Liver (tissue), 8 donors: ENCODE measurements at regions not wholly inside any gene's neighbourhood (a gene's known extent, or its start where the extent isn't known, plus 50 kb on each side); places are given as distances from the start of the nearest gene placed in this dataset.

Experiments used
- DNase-seq: peaks from one replicate; pipeline ENCODE4 v3.0.0-alpha.2; 2017; ENCODE audit warnings: low spot score
- H3K27ac ChIP-seq, 2 donors: one replicate each; pipeline ENCODE4 v1.7.0; 2013; ENCODE audit warnings: inconsistent platforms in 2 of 2, low read length in 2 of 2, control low read depth in 1 of 2, low read depth in 1 of 2, mild to moderate bottlenecking in 1 of 2
- H3K27me3 ChIP-seq, 4 donors: one replicate each; pipeline versions ENCODE4 v1.6.1 to v1.7.0; 2013; ENCODE audit warnings: low read length in 3 of 4, inconsistent platforms in 1 of 4, mild to moderate bottlenecking in 1 of 4, moderate library complexity in 1 of 4; ENCODE audit not compliant: control insufficient read depth in 4 of 4, insufficient read depth in 4 of 4
- H3K36me3 ChIP-seq, 4 donors: one replicate each; pipeline versions ENCODE4 v1.6.1 to v1.7.0; 2013; ENCODE audit warnings: low read length in 3 of 4, mild to moderate bottlenecking in 3 of 4, low read depth in 1 of 4, moderate library complexity in 1 of 4; ENCODE audit not compliant: control insufficient read depth in 4 of 4, insufficient read depth in 3 of 4
- H3K4me1 ChIP-seq, 4 donors: one replicate each; pipeline versions ENCODE4 v1.6.1 to v1.7.0; 2013; ENCODE audit warnings: low read length in 3 of 4, mild to moderate bottlenecking in 3 of 4, moderate library complexity in 1 of 4; ENCODE audit not compliant: control insufficient read depth in 4 of 4, insufficient read depth in 4 of 4
- H3K4me3 ChIP-seq, 3 donors: one replicate each; pipeline versions ENCODE4 v1.6.1 to v1.7.0; 2013; ENCODE audit warnings: low read length in 3 of 3, control low read depth in 1 of 3, low read depth in 1 of 3, mild to moderate bottlenecking in 1 of 3
- H3K9ac ChIP-seq, 2 donors: one replicate each; pipeline ENCODE4 v1.7.0; 2013; ENCODE audit warnings: low read length in 2 of 2, mild to moderate bottlenecking in 2 of 2, moderate library complexity in 2 of 2, control low read depth in 1 of 2, low read depth in 1 of 2
- H3K9me3 ChIP-seq, 4 donors: one replicate each; pipeline versions ENCODE4 v1.6.1 to v1.7.0; 2013; ENCODE audit warnings: low read length in 3 of 4; ENCODE audit not compliant: control insufficient read depth in 4 of 4
- FOXA2 ChIP-seq: IDR thresholded peaks from 2 replicates; pipeline ENCODE4 v1.6.1; 2016; ENCODE audit warnings: antibody characterized with exemption
- HNF4A ChIP-seq, 2 donors: conservative IDR thresholded peaks; 2 replicates each; pipeline ENCODE4 v1.6.1; 2016; ENCODE audit warnings: antibody characterized with exemption in 2 of 2, mild to moderate bottlenecking in 2 of 2
- JUND ChIP-seq, 2 donors: IDR thresholded peaks; 2 replicates each; pipeline ENCODE4 v1.6.1; 2016; ENCODE audit warnings: antibody characterized with exemption in 2 of 2
- RAD21 ChIP-seq, 2 donors: IDR thresholded peaks; 2 replicates each; pipeline ENCODE4 v1.6.1; 2016; ENCODE audit warnings: antibody characterized with exemption in 2 of 2, mild to moderate bottlenecking in 2 of 2
- RXRA ChIP-seq, 2 donors: IDR thresholded peaks; 2 replicates each; pipeline ENCODE4 v1.6.1; 2017 to 2018; ENCODE audit warnings: antibody characterized with exemption in 2 of 2, mild to moderate bottlenecking in 1 of 2
- SP1 ChIP-seq: IDR thresholded peaks from 2 replicates; pipeline ENCODE4 v1.6.1; 2018; ENCODE audit warnings: antibody characterized with exemption, mild to moderate bottlenecking
- WGBS: extraction: QIAGEN DNeasy Blood & Tissue Kit; methylation state at CpG from one replicate; pipeline ENCODE4 v1.1.7; 2013; 5-methylcytosine and 5-hydroxymethylcytosine counted together
- TF ChIP-seq, protein P1 (sequence below): IDR thresholded peaks from 2 replicates; pipeline ENCODE4 v1.6.1; 2016; ENCODE audit warnings: antibody characterized with exemption
- TF ChIP-seq, protein P2 (sequence below): IDR thresholded peaks from 2 replicates; pipeline ENCODE4 v1.6.1; 2016; ENCODE audit warnings: antibody characterized with exemption, mild to moderate bottlenecking
- TF ChIP-seq, protein P3 (sequence below): fragments of 150-350 bp; IDR thresholded peaks from 2 replicates; pipeline ENCODE4 v1.5.1; 2017; ENCODE audit warnings: improper control_type of control experiment, low read depth, low read length; ENCODE audit not compliant: missing input control
- donor health status: healthy.
- donor health status: healthy.
- donor health status: healthy.
- donor health status: healthy.
- donor health status: healthy.

DNA sequence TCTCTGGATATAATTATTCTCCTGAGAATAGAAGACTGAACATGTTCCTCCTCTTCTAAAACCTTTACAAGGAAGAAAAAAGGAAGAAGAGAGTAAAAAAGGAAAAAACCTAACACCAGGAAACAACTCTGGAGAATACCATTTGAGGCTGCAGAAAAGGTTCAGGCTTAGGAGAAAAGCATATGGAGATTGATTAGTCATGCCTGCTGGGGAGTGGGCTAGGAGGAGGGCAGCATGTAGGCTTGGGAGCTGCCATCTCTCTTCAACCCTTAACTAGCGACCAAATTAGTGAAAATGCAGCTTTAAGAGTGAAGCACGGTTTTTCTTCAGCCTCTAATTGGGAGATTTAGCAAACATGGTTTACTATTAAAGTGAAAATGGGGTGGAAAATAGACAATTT lies 273.0 kb upstream of the CRY1 start:
- H3K9ac ChIP-seq: no peak overlapping the region
- H3K4me3 ChIP-seq: no peak overlapping the region
- no peaks in the 10 kb centered on the region for H3K36me3 ChIP-seq
- peaks cover 0 to 3% (median 0%) of the 10 kb centered on the region in 4 donors for H3K27me3 ChIP-seq
- no peak for DNase-seq
- WGBS: 82% methylated on average over 2 of the region's 2 CpGs
- H3K9me3 ChIP-seq: peaks cover 0 to 3% (median 0%) of the 10 kb centered on the region in 4 donors
- H3K4me1 ChIP-seq: no peaks in the 10 kb centered on the region
- TF ChIP-seq SP1: no peak
- TF ChIP-seq, protein P1, sequence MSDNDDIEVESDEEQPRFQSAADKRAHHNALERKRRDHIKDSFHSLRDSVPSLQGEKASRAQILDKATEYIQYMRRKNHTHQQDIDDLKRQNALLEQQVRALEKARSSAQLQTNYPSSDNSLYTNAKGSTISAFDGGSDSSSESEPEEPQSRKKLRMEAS: no peak
- H3K27ac ChIP-seq: no peak overlapping the region

DNA sequence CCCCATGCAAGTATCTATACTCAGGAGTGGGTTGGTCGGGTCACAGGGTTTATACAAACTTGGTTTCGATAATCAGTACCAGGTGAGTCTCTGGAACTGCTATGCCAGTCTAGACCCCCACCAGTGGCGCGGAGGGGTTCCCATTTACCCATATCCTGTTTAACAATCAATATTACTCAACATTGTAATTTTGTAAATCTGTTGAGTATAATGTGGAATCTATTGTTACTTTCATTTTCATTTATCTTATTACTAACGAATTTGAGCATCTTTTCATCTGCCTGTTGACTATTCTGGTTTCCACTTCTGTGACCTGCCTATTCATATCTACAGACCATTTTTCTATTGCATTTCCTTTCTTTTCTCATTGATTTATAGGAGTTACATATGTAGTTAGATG lies 275.2 kb upstream of the CRY1 start:
- H3K27ac ChIP-seq: no peak overlapping the region
- 77% methylated on average over 5 of the region's 5 CpGs for WGBS
- TF ChIP-seq, protein P1: no peak
- H3K9me3 ChIP-seq: no peaks in the 10 kb centered on the region
- DNase-seq: no peak
- H3K9ac ChIP-seq: no peak overlapping the region
- H3K4me1 ChIP-seq: no peaks in the 10 kb centered on the region
- no peaks in the 10 kb centered on the region for H3K36me3 ChIP-seq
- H3K4me3 ChIP-seq: no peak overlapping the region
- peaks cover 0 to 3% (median 0%) of the 10 kb centered on the region in 4 donors for H3K27me3 ChIP-seq

DNA sequence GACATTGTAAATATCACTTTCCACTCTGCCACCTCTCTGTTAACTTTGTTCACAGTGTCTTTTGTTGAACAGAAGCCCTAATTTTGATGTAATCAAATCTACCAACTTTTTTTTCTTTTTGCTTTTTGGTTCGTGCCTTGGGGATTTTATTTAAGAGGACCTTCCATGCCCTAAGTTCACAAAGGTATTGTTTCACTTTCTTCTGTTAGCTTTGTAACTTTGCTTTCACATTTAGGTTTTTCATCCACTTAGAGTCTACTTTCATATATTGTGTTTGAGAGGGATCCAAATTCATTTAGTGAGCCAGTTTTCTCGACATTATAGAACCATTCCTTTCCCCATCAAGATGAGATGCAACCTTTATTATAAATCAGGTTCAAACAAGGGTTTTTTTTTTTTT lies 275.7 kb upstream of the CRY1 start:
- no peaks in the 10 kb centered on the region for H3K36me3 ChIP-seq
- no peak overlapping the region for H3K4me3 ChIP-seq
- peaks cover 0 to 3% (median 0%) of the 10 kb centered on the region in 4 donors for H3K27me3 ChIP-seq
- TF ChIP-seq, protein P2, sequence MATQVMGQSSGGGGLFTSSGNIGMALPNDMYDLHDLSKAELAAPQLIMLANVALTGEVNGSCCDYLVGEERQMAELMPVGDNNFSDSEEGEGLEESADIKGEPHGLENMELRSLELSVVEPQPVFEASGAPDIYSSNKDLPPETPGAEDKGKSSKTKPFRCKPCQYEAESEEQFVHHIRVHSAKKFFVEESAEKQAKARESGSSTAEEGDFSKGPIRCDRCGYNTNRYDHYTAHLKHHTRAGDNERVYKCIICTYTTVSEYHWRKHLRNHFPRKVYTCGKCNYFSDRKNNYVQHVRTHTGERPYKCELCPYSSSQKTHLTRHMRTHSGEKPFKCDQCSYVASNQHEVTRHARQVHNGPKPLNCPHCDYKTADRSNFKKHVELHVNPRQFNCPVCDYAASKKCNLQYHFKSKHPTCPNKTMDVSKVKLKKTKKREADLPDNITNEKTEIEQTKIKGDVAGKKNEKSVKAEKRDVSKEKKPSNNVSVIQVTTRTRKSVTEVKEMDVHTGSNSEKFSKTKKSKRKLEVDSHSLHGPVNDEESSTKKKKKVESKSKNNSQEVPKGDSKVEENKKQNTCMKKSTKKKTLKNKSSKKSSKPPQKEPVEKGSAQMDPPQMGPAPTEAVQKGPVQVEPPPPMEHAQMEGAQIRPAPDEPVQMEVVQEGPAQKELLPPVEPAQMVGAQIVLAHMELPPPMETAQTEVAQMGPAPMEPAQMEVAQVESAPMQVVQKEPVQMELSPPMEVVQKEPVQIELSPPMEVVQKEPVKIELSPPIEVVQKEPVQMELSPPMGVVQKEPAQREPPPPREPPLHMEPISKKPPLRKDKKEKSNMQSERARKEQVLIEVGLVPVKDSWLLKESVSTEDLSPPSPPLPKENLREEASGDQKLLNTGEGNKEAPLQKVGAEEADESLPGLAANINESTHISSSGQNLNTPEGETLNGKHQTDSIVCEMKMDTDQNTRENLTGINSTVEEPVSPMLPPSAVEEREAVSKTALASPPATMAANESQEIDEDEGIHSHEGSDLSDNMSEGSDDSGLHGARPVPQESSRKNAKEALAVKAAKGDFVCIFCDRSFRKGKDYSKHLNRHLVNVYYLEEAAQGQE: no peak
- TF ChIP-seq JUND (IDR thresholded peaks at IDR 0.05) (no peak), FOXA2 (no peak), RAD21 (IDR thresholded peaks at IDR 0.05) (no peak), RXRA (IDR thresholded peaks at IDR 0.05) (no peak), HNF4A (conservative IDR thresholded peaks at IDR 0.05) (no peak)
- TF ChIP-seq, protein P3, sequence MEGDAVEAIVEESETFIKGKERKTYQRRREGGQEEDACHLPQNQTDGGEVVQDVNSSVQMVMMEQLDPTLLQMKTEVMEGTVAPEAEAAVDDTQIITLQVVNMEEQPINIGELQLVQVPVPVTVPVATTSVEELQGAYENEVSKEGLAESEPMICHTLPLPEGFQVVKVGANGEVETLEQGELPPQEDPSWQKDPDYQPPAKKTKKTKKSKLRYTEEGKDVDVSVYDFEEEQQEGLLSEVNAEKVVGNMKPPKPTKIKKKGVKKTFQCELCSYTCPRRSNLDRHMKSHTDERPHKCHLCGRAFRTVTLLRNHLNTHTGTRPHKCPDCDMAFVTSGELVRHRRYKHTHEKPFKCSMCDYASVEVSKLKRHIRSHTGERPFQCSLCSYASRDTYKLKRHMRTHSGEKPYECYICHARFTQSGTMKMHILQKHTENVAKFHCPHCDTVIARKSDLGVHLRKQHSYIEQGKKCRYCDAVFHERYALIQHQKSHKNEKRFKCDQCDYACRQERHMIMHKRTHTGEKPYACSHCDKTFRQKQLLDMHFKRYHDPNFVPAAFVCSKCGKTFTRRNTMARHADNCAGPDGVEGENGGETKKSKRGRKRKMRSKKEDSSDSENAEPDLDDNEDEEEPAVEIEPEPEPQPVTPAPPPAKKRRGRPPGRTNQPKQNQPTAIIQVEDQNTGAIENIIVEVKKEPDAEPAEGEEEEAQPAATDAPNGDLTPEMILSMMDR: no peak
- WGBS: 71% methylated on average over 2 of the region's 2 CpGs
- no peaks in the 10 kb centered on the region for H3K4me1 ChIP-seq
- H3K9ac ChIP-seq: no peak overlapping the region
- no peak overlapping the region for H3K27ac ChIP-seq
- no peak for DNase-seq
- H3K9me3 ChIP-seq: no peaks in the 10 kb centered on the region
